ENCODE measurements at regions not wholly inside any gene's neighbourhood (a gene's known extent, or its start where the extent isn't known, plus 50 kb on each side); places are given as distances from the start of the nearest gene placed in this dataset.

GRCh38 chr2:39541011-39541930 lies 104.2 kb upstream of the MAP4K3 start (continued):
- TF ChIP-seq, protein P1, sequence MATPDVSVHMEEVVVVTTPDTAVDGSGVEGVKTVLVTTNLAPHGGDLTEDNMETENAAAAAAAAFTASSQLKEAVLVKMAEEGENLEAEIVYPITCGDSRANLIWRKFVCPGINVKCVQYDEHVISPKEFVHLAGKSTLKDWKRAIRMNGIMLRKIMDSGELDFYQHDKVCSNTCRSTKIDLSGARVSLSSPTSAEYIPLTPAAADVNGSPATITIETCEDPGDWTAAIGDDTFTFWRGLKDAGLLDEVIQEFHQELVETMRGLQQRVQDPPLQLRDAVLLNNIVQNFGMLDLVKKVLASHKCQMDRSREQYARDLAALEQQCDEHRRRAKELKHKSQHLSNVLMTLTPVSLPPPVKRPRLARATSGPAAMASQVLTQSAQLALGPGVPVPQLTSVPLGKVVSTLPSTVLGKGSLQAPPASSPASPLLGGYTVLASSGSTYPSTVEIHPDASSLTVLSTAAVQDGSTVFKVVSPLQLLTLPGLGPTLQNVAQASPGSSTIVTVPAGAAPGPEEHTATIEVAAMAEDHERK (CRISPR knock-in tag; IDR thresholded peaks at IDR 0.05; ENCODE audit: low read depth): no peak
- TF ChIP-seq SOX13 (IDR thresholded peaks at IDR 0.05) (peak; percentile 97), SOX13 (CRISPR knock-in tag; conservative IDR thresholded peaks at IDR 0.05 in 1 of 2, IDR thresholded peaks at IDR 0.05 in 1 of 2) (peak in 1 of 2 experiments; percentile 100; a peak in 2 of 4 replicates), ZNF792 (CRISPR knock-in tag; IDR thresholded peaks at IDR 0.05) (peak; percentile 18; the same call in 1 of the 2 replicates), GABPA (IDR thresholded peaks at IDR 0.05; ENCODE audit: low read depth, low read length) (no peak), GABPA (CRISPR knock-in tag; IDR thresholded peaks at IDR 0.05; ENCODE audit: low read depth) (no peak), MAZ (IDR thresholded peaks at IDR 0.05; ENCODE audit: borderline replicate concordance, low read depth, low read length) (no peak), MAZ (CRISPR knock-in tag; IDR thresholded peaks at IDR 0.05; ENCODE audit: low read depth) (0 out of 2 replicates have a peak, but pooled peaks have one; percentile 26), IKZF5 (CRISPR knock-in tag; IDR thresholded peaks at IDR 0.05) (peak; percentile 18; the same call in 1 of the 2 replicates), SMARCE1 (IDR thresholded peaks at IDR 0.05; ENCODE audit: borderline replicate concordance) (no peak), FOXO1 (CRISPR knock-in tag; IDR thresholded peaks at IDR 0.05) (peak; percentile 82), MED1 (CRISPR knock-in tag; IDR thresholded peaks at IDR 0.05) (peak; percentile 90), EP300 (IDR thresholded peaks at IDR 0.05; ENCODE audit: low read depth in 2 of 2, low read length in 2 of 2) (peak in 1 of 2 experiments; percentile 89; a peak in 2 of 4 replicates), EP300 (CRISPR knock-in tag; IDR thresholded peaks at IDR 0.05; ENCODE audit: borderline replicate concordance) (peak; percentile 76; the same call in 1 of the 2 replicates)
- TF ChIP-seq, protein P2, sequence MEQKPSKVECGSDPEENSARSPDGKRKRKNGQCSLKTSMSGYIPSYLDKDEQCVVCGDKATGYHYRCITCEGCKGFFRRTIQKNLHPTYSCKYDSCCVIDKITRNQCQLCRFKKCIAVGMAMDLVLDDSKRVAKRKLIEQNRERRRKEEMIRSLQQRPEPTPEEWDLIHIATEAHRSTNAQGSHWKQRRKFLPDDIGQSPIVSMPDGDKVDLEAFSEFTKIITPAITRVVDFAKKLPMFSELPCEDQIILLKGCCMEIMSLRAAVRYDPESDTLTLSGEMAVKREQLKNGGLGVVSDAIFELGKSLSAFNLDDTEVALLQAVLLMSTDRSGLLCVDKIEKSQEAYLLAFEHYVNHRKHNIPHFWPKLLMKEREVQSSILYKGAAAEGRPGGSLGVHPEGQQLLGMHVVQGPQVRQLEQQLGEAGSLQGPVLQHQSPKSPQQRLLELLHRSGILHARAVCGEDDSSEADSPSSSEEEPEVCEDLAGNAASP (CRISPR knock-in tag; IDR thresholded peaks at IDR 0.05; ENCODE audit: borderline replicate concordance): peak; percentile 79; the same call in 1 of the 2 replicates
- TF ChIP-seq, protein P3, sequence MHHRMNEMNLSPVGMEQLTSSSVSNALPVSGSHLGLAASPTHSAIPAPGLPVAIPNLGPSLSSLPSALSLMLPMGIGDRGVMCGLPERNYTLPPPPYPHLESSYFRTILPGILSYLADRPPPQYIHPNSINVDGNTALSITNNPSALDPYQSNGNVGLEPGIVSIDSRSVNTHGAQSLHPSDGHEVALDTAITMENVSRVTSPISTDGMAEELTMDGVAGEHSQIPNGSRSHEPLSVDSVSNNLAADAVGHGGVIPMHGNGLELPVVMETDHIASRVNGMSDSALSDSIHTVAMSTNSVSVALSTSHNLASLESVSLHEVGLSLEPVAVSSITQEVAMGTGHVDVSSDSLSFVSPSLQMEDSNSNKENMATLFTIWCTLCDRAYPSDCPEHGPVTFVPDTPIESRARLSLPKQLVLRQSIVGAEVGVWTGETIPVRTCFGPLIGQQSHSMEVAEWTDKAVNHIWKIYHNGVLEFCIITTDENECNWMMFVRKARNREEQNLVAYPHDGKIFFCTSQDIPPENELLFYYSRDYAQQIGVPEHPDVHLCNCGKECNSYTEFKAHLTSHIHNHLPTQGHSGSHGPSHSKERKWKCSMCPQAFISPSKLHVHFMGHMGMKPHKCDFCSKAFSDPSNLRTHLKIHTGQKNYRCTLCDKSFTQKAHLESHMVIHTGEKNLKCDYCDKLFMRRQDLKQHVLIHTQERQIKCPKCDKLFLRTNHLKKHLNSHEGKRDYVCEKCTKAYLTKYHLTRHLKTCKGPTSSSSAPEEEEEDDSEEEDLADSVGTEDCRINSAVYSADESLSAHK (CRISPR knock-in tag; IDR thresholded peaks at IDR 0.05; ENCODE audit: borderline replicate concordance): no peak
